ENCODE measurements at regions not wholly inside any gene's neighbourhood (a gene's known extent, or its start where the extent isn't known, plus 50 kb on each side); places are given as distances from the start of the nearest gene placed in this dataset.

GRCh38 chr6:37580176-37580955 is 80.7 kb upstream of the CCDC167 start:
- 84 to 90% methylated on average over 11 of the region's 11 CpGs for WGBS, 2 donors
- TF ChIP-seq CTCF (IDR thresholded peaks at IDR 0.05) (no peak), POLR2A (IDR thresholded peaks at IDR 0.05) (no peak)
- intact Hi-C loops (cut with DNase I; ENCODE audit: low total_unique reads) = no loop called here
- no peak for DNase-seq (ENCODE audit: low spot score in 2 of 2)
- no peak overlapping the region for H3K4me3 ChIP-seq (ENCODE audit: low read depth, poor library complexity, severe bottlenecking)

GRCh38 chr6:37579444-37580067 is 79.9 kb upstream of the CCDC167 start:
- no peak overlapping the region for H3K4me3 ChIP-seq (ENCODE audit: low read depth, poor library complexity, severe bottlenecking)
- TF ChIP-seq CTCF (IDR thresholded peaks at IDR 0.05) (no peak), POLR2A (IDR thresholded peaks at IDR 0.05) (no peak)
- 62 to 67% methylated on average over 7 of the region's 7 CpGs for WGBS, 2 donors
- intact Hi-C loops (cut with DNase I; ENCODE audit: low total_unique reads) = no loop called here
- DNase-seq (ENCODE audit: low spot score in 2 of 2) = no peak

- H3K4me3 ChIP-seq (ENCODE audit: low read depth, poor library complexity, severe bottlenecking) = no peak overlapping the region
- no peak for DNase-seq (ENCODE audit: low spot score in 2 of 2)
- WGBS, 2 donors = 89 to 96% methylated on average over 12 of the region's 12 CpGs
- TF ChIP-seq POLR2A (IDR thresholded peaks at IDR 0.05) = no peak
- no peak for TF ChIP-seq CTCF (IDR thresholded peaks at IDR 0.05)
- intact Hi-C loops (cut with DNase I; ENCODE audit: low total_unique reads) = no loop called here
Measured at GRCh38 chr6:37578104-37578503, 78.4 kb upstream of the CCDC167 start.

- H3K4me3 ChIP-seq (ENCODE audit: low read depth, poor library complexity, severe bottlenecking) = no peak overlapping the region
- DNase-seq (ENCODE audit: low spot score in 2 of 2) = no peak
- WGBS, 2 donors = 70 to 77% methylated on average over 7 of the region's 7 CpGs
- intact Hi-C loops (cut with DNase I; ENCODE audit: low total_unique reads) = no loop called here
- TF ChIP-seq CTCF (IDR thresholded peaks at IDR 0.05) (no peak), POLR2A (IDR thresholded peaks at IDR 0.05) (no peak)
Measured at GRCh38 chr6:37576336-37576737, 76.6 kb upstream of the CCDC167 start.

GRCh38 chr6:37575221-37575620 is 75.5 kb upstream of the CCDC167 start:
- TF ChIP-seq POLR2A (IDR thresholded peaks at IDR 0.05) = no peak
- TF ChIP-seq CTCF (IDR thresholded peaks at IDR 0.05) = no peak
- no peak for DNase-seq (ENCODE audit: low spot score in 2 of 2)
- intact Hi-C loops (cut with DNase I; ENCODE audit: low total_unique reads) = no loop called here
- no peak overlapping the region for H3K4me3 ChIP-seq (ENCODE audit: low read depth, poor library complexity, severe bottlenecking)
- WGBS, 2 donors = 82 to 85% methylated on average over 4 of the region's 4 CpGs

Data from lower leg skin (tissue), 4 donors.